22Rv1 (cell line): ENCODE measurements at regions not wholly inside any gene's neighbourhood (a gene's known extent, or its start where the extent isn't known, plus 50 kb on each side); places are given as distances from the start of the nearest gene placed in this dataset.

Source experiments
- H3K27ac ChIP-seq: fragments of 450-650 bp; 2 replicates; pipeline ENCODE4 v1.5.1; 2017
- ZFX ChIP-seq: fragments of 450-650 bp; IDR thresholded peaks from 2 replicates; pipeline ENCODE4 v1.6.1; 2017; ENCODE audit warnings: antibody characterized with exemption, borderline replicate concordance
- TF ChIP-seq, protein P1 (sequence below): fragments of 450-650 bp; IDR thresholded peaks from 2 replicates; pipeline ENCODE4 v1.5.1; 2017; ENCODE audit warnings: mild to moderate bottlenecking

DNA sequence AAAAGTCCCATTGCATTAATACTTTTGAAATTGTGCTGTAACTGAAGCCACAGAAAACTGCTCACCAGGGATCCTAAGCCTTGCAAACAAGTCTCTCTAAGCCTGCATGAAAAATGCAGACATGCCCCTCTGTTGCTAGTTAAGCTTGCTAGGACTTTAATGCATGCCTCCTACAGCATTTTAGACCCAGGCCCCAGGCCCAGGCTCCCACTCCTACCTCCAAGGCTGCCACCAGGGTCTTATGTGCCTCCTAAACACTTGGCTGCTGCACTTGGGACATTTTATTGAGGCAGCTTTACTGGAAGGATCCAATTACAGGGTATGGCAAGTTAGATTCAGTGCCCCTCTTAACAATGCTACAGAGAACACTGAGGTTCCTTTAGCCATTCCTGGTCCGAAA, 467.3 kb upstream of the CLINT1 start:
- no peak overlapping the region for H3K27ac ChIP-seq
- TF ChIP-seq ZFX = no peak
- TF ChIP-seq, protein P1, sequence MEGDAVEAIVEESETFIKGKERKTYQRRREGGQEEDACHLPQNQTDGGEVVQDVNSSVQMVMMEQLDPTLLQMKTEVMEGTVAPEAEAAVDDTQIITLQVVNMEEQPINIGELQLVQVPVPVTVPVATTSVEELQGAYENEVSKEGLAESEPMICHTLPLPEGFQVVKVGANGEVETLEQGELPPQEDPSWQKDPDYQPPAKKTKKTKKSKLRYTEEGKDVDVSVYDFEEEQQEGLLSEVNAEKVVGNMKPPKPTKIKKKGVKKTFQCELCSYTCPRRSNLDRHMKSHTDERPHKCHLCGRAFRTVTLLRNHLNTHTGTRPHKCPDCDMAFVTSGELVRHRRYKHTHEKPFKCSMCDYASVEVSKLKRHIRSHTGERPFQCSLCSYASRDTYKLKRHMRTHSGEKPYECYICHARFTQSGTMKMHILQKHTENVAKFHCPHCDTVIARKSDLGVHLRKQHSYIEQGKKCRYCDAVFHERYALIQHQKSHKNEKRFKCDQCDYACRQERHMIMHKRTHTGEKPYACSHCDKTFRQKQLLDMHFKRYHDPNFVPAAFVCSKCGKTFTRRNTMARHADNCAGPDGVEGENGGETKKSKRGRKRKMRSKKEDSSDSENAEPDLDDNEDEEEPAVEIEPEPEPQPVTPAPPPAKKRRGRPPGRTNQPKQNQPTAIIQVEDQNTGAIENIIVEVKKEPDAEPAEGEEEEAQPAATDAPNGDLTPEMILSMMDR = no peak

DNA sequence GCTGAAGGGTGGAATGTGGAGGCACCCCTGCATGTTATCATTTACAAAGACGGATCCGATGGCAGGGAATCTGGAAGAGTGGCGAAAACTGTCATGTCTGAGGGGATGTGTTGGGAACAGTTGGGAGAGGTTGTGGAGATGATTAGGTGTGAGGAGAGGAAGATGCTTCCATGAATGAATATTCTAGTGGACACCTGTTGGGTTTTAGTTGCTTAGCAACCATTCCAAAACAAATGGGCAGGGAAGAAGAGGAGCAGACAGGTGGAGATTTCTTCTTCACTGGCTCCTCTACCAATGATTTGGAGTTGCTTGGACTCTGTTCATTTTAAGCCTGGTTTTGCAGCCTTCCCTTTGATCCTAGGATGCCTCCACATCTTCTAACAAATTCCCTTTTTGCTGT, 465.3 kb upstream of the CLINT1 start:
- no peak overlapping the region for H3K27ac ChIP-seq
- TF ChIP-seq ZFX = no peak
- TF ChIP-seq, protein P1 = no peak

DNA sequence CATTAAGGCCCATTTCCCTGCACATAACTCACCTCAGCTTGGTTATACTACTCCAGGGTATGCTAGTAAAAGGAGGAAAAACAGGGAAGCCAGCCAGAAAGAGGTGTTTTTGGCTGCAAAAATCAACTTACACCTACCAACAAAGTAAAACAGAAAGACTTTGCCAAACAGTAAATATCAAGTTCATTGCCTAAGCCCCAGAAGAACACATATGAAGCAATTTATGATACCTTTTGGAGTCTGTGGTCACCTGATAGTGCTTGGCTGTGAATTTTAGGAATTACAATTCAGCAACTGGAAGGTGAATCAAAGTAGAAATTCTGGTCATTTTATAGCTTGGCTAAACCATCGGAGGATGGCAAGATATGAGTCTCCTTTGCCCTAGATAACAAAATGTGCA, 463.7 kb upstream of the CLINT1 start:
- no peak overlapping the region for H3K27ac ChIP-seq
- TF ChIP-seq, protein P1 = no peak
- no peak for TF ChIP-seq ZFX

DNA sequence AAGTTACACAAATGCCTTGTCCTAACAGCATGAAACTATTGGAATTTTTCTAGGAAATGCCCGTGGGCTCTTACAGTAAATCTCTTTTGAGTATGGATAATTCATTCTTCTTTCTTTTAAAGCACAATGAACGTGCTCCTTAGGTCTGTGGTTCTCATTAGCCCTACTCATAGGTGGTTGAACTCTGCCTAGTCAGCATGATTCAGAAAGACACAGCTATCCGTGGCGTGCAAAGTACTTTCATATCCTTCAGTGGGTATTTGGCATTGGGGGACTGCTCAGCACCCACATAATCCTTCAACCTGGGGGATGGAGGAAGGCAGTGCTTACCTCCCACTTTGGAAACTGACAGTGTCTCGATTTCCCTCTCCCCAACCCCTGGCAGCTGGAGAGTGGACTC, 462.0 kb upstream of the CLINT1 start:
- TF ChIP-seq ZFX = no peak
- TF ChIP-seq, protein P1 = no peak
- H3K27ac ChIP-seq = no peak overlapping the region

DNA sequence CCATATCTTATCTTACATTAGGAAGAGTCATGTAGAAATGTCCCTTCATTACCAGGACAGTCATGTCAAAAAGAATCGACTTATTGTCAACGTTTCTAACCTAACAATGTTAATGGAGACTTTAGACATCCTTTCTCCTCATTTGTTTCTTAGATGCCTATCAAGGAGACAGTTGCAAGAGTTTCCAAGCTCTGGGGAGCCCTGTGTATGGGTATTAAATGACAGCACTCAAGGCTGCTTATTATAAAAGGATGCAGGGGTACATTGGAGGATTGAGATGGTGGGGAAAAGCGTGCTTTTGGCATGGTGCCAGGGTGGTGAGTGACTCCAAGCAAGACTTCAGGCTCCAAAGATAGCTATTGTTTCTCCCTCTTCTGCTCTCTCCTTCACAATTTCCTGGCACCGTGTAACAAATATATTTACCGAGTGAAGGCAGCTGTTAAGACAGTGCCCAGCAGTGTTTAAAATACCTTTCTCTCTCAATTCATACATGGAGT, 461.3 kb upstream of the CLINT1 start:
- no peak overlapping the region for H3K27ac ChIP-seq
- TF ChIP-seq, protein P1 = no peak
- TF ChIP-seq ZFX = no peak

DNA sequence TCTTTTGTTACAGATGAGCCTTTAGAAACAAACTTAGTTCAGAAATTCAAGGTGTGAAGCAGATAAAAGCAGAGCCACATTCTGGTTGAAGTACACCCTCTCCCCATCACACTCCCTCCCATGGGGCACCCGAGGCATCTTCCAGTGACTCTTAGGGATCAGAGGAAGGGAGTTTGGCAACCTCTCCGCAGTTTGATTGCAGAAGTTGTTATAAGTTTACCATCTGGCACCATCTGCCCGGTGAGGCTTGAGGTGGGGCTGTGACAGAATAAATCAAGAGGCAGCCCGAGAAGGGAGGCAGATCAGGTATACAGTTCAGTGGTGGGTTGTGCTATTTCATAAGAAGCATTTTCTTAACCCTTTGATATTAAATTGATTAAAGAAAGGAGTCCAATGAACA, 458.6 kb upstream of the CLINT1 start:
- TF ChIP-seq, protein P1 = no peak
- TF ChIP-seq ZFX = no peak
- no peak overlapping the region for H3K27ac ChIP-seq

DNA sequence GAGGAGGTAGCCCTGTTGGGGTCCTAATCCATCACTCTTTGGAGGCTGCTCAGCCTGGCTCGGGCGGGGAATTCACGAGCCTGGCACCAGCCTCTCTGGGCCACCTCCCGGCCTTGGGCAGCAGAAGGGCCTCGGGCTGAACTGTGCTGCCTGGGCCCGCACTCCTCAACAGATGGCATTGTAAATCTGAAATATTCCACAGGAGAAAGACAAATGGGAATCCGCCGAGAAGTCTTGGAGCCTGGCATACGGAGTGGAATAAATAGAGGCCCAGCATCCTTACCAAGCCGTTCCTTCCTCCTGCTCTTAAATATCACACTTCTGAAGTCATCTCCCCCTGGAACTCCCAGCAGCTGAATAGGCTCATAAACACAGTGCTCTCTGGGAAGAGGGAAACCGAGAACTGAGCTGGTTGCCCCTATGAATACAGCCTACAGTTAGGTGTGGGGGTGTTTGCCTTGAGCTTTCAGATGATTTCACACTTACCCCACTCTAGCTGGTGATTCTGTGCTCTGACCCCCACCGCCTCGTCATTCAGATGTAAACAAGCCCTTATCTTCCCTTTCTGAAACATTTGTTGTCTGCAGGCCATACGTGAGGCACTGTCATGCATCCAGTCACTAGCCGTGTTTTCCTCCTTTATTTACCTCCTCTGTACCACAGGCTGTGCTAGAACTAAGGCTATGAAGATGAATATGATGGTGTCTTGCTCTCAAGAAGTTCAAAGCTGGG, 455.0 kb upstream of the CLINT1 start:
- no peak overlapping the region for H3K27ac ChIP-seq
- TF ChIP-seq, protein P1 = no peak
- TF ChIP-seq ZFX = no peak
